ENCODE measurements at regions not wholly inside any gene's neighbourhood (a gene's known extent, or its start where the extent isn't known, plus 50 kb on each side); places are given as distances from the start of the nearest gene placed in this dataset.

DNA sequence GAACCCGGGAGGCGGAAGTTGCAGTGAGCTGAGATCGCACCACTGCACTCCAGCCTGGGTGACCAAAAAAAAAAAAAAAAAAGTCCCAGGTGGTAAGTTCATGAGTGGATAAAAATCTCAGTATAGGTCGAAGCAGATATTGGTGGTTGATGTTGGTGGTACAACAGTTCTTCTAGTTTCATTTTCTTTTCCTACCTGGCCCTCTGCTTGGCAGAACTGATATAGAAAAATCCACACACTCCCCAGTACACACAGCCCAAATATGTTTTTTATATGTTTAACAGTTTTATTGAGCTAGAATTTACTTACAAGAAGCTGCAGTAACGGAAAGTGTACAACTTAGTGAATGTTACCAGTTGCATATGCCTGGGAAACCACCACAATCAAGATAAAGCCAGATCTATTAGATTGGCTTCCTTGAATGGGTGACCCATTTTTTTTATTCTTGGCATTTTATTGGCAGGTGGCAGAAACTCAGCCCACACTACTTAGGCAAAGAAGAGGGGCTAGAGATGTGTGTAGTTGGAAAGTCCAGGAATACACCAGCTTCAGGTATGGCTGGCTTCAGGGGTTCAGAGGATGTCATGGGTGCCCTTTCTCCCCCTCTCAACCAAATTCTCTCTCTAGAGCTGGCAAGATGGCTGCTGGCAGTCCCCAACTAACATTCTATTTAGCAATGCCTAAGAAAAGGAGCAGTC lies 118.3 kb upstream of the SLC25A33 start (continued):
- TF ChIP-seq, protein P1, sequence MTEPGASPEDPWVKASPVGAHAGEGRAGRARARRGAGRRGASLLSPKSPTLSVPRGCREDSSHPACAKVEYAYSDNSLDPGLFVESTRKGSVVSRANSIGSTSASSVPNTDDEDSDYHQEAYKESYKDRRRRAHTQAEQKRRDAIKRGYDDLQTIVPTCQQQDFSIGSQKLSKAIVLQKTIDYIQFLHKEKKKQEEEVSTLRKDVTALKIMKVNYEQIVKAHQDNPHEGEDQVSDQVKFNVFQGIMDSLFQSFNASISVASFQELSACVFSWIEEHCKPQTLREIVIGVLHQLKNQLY (CRISPR knock-in tag; IDR thresholded peaks at IDR 0.05) = no peak
- TF ChIP-seq CREM (CRISPR knock-in tag; IDR thresholded peaks at IDR 0.05) = no peak
- TF ChIP-seq, protein P2, sequence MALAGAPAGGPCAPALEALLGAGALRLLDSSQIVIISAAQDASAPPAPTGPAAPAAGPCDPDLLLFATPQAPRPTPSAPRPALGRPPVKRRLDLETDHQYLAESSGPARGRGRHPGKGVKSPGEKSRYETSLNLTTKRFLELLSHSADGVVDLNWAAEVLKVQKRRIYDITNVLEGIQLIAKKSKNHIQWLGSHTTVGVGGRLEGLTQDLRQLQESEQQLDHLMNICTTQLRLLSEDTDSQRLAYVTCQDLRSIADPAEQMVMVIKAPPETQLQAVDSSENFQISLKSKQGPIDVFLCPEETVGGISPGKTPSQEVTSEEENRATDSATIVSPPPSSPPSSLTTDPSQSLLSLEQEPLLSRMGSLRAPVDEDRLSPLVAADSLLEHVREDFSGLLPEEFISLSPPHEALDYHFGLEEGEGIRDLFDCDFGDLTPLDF (CRISPR knock-in tag; IDR thresholded peaks at IDR 0.05) = no peak
- TF ChIP-seq, protein P3, sequence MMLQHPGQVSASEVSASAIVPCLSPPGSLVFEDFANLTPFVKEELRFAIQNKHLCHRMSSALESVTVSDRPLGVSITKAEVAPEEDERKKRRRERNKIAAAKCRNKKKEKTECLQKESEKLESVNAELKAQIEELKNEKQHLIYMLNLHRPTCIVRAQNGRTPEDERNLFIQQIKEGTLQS (CRISPR knock-in tag; conservative IDR thresholded peaks at IDR 0.05) = no peak

DNA sequence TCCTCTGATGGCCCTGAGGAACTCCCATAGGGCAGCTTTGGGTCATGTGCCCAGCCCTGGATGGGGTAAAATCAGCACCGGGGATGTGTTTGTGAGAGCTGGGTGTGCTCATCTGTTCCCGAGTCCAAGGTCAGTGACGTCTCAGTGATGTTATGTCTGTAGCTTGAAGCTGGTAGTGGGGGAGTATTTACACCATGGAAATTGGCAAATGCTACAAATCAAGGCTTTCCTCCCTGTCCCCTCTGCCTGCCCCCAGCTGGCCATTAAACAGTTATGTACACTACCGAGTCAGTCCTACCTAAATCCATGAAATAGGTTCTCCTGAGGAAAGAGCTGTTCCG lies 117.8 kb upstream of the SLC25A33 start:
- H3K27me3 Mint-ChIP-seq (ENCODE audit: low read depth) = no peaks in the 10 kb centered on the region
- H3K4me1 Mint-ChIP-seq = no peaks in the 10 kb centered on the region
- H3K27ac Mint-ChIP-seq = no peak overlapping the region
- ChIA-PET POLR2A (no interaction called here), CTCF (interaction anchor here (0.9 to 2.3 kb wide), 5 partner anchors 8 to 154 kb away, joined by 3 to 12 read pairs (median 5); no protein-coding TSS in a partner anchor)
- ATAC-seq (no peak), DNase-seq (ENCODE audit: low spot score) (no peak)
- H3K9me3 Mint-ChIP-seq = no peaks in the 10 kb centered on the region
- H3K4me3 Mint-ChIP-seq = no peak overlapping the region
- no peaks in the 10 kb centered on the region for H3K36me3 Mint-ChIP-seq
- no peak for TF ChIP-seq JAZF1 (CRISPR knock-in tag; IDR thresholded peaks at IDR 0.05)
- TF ChIP-seq AFF4 (CRISPR knock-in tag; IDR thresholded peaks at IDR 0.05; ENCODE audit: borderline replicate concordance) = no peak
- no peak for TF ChIP-seq TP53 (CRISPR knock-in tag; IDR thresholded peaks at IDR 0.05)
- TF ChIP-seq, protein P4, sequence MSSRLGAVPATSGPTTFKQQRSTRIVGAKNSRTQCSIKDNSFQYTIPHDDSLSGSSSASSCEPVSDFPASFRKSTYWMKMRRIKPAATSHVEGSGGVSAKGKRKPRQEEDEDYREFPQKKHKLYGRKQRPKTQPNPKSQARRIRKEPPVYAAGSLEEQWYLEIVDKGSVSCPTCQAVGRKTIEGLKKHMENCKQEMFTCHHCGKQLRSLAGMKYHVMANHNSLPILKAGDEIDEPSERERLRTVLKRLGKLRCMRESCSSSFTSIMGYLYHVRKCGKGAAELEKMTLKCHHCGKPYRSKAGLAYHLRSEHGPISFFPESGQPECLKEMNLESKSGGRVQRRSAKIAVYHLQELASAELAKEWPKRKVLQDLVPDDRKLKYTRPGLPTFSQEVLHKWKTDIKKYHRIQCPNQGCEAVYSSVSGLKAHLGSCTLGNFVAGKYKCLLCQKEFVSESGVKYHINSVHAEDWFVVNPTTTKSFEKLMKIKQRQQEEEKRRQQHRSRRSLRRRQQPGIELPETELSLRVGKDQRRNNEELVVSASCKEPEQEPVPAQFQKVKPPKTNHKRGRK (CRISPR knock-in tag; IDR thresholded peaks at IDR 0.05; ENCODE audit: borderline replicate concordance) = no peak
- TF ChIP-seq PRRX2 (CRISPR knock-in tag; IDR thresholded peaks at IDR 0.05) = no peak
- TF ChIP-seq ERG (CRISPR knock-in tag; IDR thresholded peaks at IDR 0.05) = no peak
- no peak for TF ChIP-seq ZNF219 (CRISPR knock-in tag; IDR thresholded peaks at IDR 0.05; ENCODE audit: borderline replicate concordance)
- TF ChIP-seq, protein P3 (CRISPR knock-in tag; conservative IDR thresholded peaks at IDR 0.05) = no peak
- TF ChIP-seq, protein P5, sequence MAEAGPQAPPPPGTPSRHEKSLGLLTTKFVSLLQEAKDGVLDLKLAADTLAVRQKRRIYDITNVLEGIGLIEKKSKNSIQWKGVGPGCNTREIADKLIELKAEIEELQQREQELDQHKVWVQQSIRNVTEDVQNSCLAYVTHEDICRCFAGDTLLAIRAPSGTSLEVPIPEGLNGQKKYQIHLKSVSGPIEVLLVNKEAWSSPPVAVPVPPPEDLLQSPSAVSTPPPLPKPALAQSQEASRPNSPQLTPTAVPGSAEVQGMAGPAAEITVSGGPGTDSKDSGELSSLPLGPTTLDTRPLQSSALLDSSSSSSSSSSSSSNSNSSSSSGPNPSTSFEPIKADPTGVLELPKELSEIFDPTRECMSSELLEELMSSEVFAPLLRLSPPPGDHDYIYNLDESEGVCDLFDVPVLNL (CRISPR knock-in tag; IDR thresholded peaks at IDR 0.05; ENCODE audit: borderline replicate concordance, low read depth) = no peak
- TF ChIP-seq ZBTB21 (CRISPR knock-in tag; IDR thresholded peaks at IDR 0.05; ENCODE audit: borderline replicate concordance) = no peak
- no peak for TF ChIP-seq ATF6 (CRISPR knock-in tag; IDR thresholded peaks at IDR 0.05)
- no peak for TF ChIP-seq ZNF281 (CRISPR knock-in tag; IDR thresholded peaks at IDR 0.05)
- TF ChIP-seq IRF2 (CRISPR knock-in tag; IDR thresholded peaks at IDR 0.05; ENCODE audit: borderline replicate concordance, low read depth) = no peak

All from WTC11 (cell line).